BE2C (cell line): ENCODE measurements at regions not wholly inside any gene's neighbourhood (a gene's known extent, or its start where the extent isn't known, plus 50 kb on each side); places are given as distances from the start of the nearest gene placed in this dataset.

Source experiments
- DNase-seq: peaks from one replicate; pipeline ENCODE4 v3.0.0-alpha.2; 2020
- H3K27me3 ChIP-seq: fragments of 250-450 bp; sonication (Bioruptor Pico); 2 replicates; pipeline ENCODE4 v1.5.1; 2020; ENCODE audit warnings: mild to moderate bottlenecking
- H3K36me3 ChIP-seq: fragments of 250-450 bp; sonication (Bioruptor Pico); 2 replicates; pipeline ENCODE4 v1.5.1; 2020; ENCODE audit warnings: mild to moderate bottlenecking
- H3K4me1 ChIP-seq: fragments of 250-450 bp; sonication (Bioruptor Pico); 2 replicates; pipeline ENCODE4 v1.5.1; 2020
- H3K4me3 ChIP-seq: 2 replicates; pipeline ENCODE4 v1.5.1; 2011; ENCODE audit warnings: low read depth, low read length
- H3K9me3 ChIP-seq: fragments of 250-450 bp; sonication (Bioruptor Pico); 2 replicates; pipeline ENCODE4 v1.5.1; 2020
- CTCF ChIP-seq: IDR thresholded peaks from 2 replicates; pipeline ENCODE4 v1.5.1; 2012; ENCODE audit warnings: mild to moderate bottlenecking, low read depth, low read length

- H3K27me3 ChIP-seq, result no peaks in the 10 kb centered on the region
- no peak for TF ChIP-seq CTCF
- peaks cover 11% of the 10 kb centered on the region for H3K4me1 ChIP-seq
- H3K4me3 ChIP-seq, result peak overlapping the region; percentile 73
- DNase-seq, result no peak
- H3K36me3 ChIP-seq, result no peaks in the 10 kb centered on the region; the same call in 1 of the 2 replicates
- no peaks in the 10 kb centered on the region for H3K9me3 ChIP-seq
These were observed 161.1 kb upstream of the GRK3 start for GRCh38 chr22:25403284-25403810.

GRCh38 chr22:25403811-25404471 lies 160.5 kb upstream of the GRK3 start:
- no peaks in the 10 kb centered on the region for H3K9me3 ChIP-seq
- no peaks in the 10 kb centered on the region for H3K27me3 ChIP-seq
- TF ChIP-seq CTCF, result no peak
- H3K4me1 ChIP-seq, result peaks cover 11% of the 10 kb centered on the region
- peak; percentile 39 for DNase-seq
- peak overlapping the region; percentile 73 for H3K4me3 ChIP-seq
- no peaks in the 10 kb centered on the region; the same call in 1 of the 2 replicates for H3K36me3 ChIP-seq

- no peak for TF ChIP-seq CTCF
- no peaks in the 10 kb centered on the region; the same call in 1 of the 2 replicates for H3K36me3 ChIP-seq
- H3K4me3 ChIP-seq, result peak overlapping the region; percentile 73
- H3K4me1 ChIP-seq, result peaks cover 11% of the 10 kb centered on the region
- H3K27me3 ChIP-seq, result no peaks in the 10 kb centered on the region
- H3K9me3 ChIP-seq, result no peaks in the 10 kb centered on the region
- DNase-seq, result peak; percentile 41
These were observed 159.9 kb upstream of the GRK3 start for GRCh38 chr22:25404556-25404927.

GRCh38 chr22:25404928-25405816 lies 159.3 kb upstream of the GRK3 start:
- TF ChIP-seq CTCF, result no peak
- peak; percentile 77 for DNase-seq
- H3K4me1 ChIP-seq, result peaks cover 7% of the 10 kb centered on the region
- peak overlapping the region; percentile 73 for H3K4me3 ChIP-seq
- H3K36me3 ChIP-seq, result no peaks in the 10 kb centered on the region; the same call in 1 of the 2 replicates
- no peaks in the 10 kb centered on the region for H3K27me3 ChIP-seq
- H3K9me3 ChIP-seq, result no peaks in the 10 kb centered on the region

- Histone ChIP-seq H3K9me3 (no peaks in the 10 kb centered on the region), H3K36me3 (no peaks in the 10 kb centered on the region; the same call in 1 of the 2 replicates), H3K27me3 (no peaks in the 10 kb centered on the region), H3K4me3 (peak overlapping the region; percentile 61), H3K4me1 (peaks cover 3% of the 10 kb centered on the region; the same call in 1 of the 2 replicates)
- TF ChIP-seq CTCF, result no peak
- no peak for DNase-seq
These were observed 158.5 kb upstream of the GRK3 start for GRCh38 chr22:25405841-25406509.
